LNCAP (cell line): ENCODE measurements at regions not wholly inside any gene's neighbourhood (a gene's known extent, or its start where the extent isn't known, plus 50 kb on each side); places are given as distances from the start of the nearest gene placed in this dataset.

Source experiments
- TF ChIP-seq, protein P1 (sequence below): fragments of 450-650 bp; IDR thresholded peaks from 2 replicates; pipeline ENCODE4 v1.5.1; 2017; ENCODE audit warnings: mild to moderate bottlenecking

DNA sequence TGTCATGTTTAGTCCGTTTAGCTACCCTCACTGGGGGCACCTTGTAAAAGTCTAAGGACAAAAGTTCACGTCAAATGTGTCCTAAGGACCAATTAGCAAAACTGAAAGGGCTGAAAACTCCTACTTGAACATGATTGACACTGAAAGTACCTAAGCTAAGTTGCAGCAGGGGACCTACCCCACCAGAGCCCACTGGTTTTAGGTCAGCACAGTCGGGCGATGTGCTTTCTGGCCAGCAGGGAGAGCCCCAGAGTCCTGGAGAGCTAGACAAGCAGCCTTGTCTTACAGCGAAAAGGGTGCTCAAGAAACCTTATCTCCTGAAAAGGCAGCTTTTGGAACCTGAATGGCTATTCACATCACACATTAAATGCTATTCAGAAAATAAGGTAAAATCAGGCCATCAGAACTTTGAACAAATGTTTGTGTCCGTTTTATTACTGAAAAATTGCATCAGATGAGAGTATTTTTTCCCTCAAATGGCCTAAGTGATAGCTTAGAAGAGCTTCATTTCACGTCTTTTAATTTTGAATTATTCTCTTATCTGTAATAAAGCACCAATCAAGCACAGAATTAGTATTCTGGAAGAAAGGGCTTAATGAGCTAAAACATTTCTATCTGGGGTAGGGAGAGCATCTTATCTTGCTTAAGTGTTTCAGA lies 52.2 kb upstream of the MKI67 start:
- TF ChIP-seq, protein P1, sequence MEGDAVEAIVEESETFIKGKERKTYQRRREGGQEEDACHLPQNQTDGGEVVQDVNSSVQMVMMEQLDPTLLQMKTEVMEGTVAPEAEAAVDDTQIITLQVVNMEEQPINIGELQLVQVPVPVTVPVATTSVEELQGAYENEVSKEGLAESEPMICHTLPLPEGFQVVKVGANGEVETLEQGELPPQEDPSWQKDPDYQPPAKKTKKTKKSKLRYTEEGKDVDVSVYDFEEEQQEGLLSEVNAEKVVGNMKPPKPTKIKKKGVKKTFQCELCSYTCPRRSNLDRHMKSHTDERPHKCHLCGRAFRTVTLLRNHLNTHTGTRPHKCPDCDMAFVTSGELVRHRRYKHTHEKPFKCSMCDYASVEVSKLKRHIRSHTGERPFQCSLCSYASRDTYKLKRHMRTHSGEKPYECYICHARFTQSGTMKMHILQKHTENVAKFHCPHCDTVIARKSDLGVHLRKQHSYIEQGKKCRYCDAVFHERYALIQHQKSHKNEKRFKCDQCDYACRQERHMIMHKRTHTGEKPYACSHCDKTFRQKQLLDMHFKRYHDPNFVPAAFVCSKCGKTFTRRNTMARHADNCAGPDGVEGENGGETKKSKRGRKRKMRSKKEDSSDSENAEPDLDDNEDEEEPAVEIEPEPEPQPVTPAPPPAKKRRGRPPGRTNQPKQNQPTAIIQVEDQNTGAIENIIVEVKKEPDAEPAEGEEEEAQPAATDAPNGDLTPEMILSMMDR, result peak; percentile 77

DNA sequence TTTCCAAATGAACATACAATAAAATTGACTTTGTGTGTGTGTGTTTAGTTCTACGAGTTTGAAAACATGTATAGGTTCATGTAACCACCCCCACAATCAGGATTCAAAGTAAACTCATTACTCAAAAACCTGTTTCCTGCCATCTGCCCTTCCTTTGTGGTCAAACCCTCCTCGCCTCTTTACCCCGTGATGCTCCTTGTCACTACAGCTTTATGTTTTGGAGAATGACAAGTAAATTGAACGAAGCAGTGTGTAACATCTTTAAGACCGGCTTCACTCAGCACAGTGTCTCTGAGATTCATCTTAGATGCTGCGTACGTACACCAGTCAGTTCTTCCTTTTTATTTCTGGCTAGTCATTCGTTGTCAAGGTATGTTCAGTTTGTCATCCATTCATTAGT lies 54.6 kb upstream of the MKI67 start:
- TF ChIP-seq, protein P1, result no peak

- TF ChIP-seq, protein P1, result no peak
Observed at GRCh38 chr10:128185627-128186026, 59.4 kb upstream of the MKI67 start.

DNA sequence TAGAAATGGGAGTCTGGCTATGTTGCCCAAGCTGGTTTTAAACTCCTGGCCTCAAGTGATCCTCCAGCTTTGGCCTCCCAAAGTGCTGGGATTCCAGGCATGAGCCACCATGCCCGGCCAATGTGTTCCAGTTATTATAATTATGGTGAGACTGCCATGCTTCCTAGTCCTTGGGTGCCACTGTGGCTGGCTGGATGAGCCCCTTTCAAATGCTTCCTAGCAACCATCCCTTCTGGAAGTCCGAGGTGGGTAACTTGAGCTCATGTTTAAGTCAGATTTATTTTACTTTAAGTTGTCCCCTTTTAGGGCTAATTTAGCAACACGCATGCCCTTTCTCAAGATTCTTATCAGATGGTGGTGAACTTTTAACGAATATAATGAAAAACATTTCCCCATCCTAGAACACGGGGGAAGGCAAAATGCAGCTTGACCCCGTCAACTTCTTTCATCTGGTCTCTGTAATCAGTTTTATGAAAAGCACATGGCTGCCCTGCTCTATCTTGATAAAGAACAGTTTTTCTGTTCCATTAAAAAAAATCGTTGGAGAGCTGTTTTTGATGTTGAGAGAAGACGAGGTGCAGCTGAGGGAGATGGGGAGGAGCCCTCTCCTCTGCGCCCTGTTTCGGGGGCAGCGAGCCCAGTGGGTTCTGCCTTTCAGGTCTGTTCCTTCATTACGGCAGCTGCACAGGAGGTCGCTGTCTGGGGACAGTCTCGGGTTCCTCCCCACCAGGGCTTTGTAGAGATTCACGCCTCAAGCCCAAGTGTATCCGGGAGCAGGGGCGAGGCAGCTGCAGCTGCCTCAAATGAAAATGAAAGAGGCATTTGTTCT lies 61.0 kb upstream of the MKI67 start:
- TF ChIP-seq, protein P1, result no peak

- TF ChIP-seq, protein P1, result no peak
Observed at GRCh38 chr10:128187788-128188185, 61.6 kb upstream of the MKI67 start.

DNA sequence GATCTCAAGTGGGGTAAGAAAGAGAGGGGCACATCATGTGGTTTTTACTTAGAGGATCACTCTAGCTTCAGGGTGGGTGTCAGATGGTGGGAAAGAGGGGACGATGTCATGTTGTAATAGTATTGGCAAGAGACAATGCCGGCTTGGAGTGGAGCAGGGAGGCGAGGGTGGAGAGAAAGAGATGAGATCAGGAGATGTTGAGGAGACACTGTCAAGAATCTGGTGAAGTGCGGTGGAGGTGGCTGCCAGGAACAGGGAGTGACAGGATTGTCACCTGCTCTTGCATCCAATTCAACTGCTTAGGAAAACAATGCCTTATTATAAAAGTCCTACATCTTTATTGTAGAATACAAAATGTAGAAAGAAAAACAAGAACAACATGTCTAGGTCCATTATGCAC lies 63.0 kb upstream of the MKI67 start:
- TF ChIP-seq, protein P1, result no peak

GRCh38 chr10:128191847-128192246 lies 65.6 kb upstream of the MKI67 start:
- TF ChIP-seq, protein P1, result no peak
